NCI-H2107 (cell line): ENCODE measurements at regions not wholly inside any gene's neighbourhood (a gene's known extent, or its start where the extent isn't known, plus 50 kb on each side); places are given as distances from the start of the nearest gene placed in this dataset.
"Not testable (repeated sequence)": the region's sequence is repeated elsewhere in the genome, so short reads cannot be mapped to it uniquely, and the experiment has no call there.

Experiments
- DNase-seq: peaks from one replicate; lab custom pipeline; 2025; lab: John Stamatoyannopoulos, UW

DNA sequence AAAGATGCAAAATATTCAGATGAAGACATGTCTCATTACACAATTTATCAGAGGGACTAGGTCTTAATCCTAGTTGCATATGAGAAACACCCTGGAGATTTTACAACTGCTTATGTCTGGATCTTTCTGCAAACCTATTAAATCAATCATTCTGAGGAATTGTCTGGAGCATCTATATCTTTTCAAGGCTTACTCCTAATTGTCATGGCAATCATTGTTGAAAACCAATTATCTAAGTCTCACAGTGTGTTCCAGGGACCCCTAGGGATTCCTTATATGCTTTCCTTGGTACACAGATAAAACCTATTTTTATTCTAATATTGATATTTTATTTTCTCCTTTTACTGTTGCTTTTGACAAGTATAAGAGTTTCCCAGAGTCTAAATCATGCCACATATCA, 696.9 kb upstream of the EYS start:
- no peak for DNase-seq

DNA sequence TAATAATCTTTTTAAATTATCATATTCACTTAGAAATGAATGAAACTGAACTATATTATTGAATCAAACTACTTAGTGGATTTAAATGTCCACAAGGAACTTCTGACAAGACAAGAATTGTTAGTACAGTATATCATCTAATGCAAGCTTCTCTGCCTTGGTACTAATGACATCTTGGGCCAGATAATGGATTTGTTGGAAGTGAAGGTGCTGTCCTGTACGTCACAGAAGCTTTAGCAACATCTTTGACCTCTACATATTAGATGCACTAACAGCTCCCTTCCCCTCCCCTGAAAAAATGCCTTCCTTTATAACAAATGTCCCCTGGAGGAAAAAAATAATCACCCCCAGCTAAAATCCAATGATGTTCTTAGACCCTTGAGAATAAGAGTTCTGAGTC, 695.8 kb upstream of the EYS start:
- no peak for DNase-seq

DNA sequence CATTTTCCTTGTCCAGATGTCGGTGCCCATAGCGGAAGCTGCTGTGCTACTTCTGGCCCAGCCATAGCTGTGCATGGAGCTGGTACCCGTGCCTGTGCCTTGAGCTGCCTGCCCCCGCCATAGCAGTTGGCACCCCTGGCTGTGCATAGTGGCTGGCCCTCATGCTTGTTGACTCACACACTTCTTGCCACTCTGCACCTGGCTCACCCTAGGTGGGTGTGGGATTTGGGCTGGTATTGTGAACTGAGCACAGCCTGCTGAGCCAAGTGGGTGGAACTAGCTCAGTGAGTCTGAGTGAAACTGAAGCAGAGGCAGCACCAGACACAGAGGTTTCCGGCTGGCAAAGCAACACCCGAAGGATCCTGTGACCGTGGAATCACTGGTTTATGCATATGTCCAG, 689.5 kb upstream of the EYS start:
- no peak for DNase-seq

DNA sequence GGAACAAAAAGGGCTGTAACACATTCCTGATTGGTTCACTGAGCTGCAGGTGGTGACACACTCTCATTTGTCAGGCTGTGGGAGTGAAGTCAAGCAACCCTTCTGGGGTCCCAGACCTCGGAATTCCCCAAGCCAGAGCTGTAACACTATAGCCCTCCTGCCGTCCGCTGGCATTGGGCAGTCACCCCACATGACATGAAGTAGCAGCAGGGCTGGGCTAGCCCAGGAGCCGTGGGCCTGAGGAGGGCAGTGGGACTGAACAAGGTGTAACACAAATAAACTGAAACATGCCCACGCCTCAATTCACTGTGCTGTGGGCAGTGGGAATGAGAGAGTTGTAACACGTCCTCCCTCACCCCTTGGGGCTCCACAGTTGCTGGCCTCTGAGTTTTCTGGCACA, 689.1 kb upstream of the EYS start:
- DNase-seq: no peak

DNA sequence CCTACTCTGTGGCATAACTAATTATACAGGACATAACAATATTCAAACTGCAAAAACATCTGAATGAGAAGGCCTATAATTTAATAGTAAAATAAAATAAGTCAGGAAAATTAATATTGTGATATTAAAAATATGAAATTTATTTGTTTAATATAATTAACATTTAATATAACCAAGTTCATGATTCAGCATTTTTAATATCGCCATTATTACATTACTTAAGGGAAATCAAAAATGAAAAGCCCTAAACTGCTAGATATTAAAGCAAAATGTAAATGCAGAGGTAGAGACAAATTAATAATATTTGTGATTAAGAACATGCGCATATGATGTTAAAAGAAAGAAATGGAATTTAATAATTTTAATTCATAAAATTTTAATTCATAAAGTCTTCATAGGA, 683.4 kb upstream of the EYS start:
- DNase-seq: no peak

DNA sequence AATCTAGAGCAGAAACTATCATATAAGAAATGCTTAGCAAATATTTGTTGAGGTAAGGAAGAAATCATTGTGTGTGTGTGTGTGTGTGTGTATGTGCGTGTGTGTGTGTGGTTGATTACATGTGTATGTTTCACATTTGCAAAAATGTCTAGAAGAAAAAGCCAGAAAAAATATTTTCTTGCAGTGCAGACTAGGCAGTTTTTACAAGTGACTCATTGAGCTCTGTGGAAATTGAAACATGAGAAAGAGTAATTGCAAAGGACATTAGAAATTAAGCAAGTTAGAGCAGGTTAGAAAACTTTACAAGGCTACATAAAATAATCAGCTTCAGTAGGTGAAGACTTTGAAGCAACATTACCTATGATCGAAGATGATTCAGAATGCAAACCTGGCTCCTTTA, 669.0 kb upstream of the EYS start:
- DNase-seq: no peak

DNA sequence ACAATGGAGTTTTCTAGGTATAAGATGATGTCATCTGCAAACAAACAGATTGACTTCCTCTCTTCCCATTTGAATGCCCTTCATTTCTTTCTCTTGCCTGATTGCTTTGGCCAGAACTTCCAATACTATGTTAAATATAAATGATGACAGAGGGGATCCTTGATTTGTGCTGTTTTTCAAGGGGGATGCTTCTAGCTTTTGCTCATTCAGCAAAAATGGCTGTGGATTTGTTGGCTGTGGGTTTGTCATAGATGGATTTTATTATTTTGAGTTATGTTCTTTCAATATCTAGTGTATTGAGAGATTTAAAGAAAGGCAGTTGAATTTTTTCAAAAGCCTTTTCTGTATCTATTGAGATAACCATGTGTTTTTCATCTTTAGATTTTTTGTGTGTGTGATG, 662.4 kb upstream of the EYS start:
- DNase-seq: no peak

DNA sequence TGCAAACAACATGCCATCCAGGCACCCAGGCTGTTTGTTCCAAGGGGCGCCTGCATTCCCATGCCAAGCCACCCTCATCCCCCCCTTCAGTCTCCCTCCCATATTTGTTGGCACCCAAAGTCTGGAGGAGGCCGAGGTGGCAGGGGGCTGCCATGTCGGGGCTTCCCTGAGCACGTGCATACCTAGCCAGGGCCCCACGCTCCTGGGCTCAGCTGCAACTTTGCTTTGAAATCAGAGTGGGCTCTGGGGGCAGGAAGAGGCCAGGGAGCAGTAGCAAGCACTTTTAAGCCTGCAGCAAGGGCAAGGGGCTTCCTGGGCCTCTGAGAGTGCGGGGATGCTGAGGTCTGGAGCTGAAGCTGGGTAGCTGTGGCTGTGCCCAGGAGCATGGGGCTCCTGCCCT, 655.9 kb upstream of the EYS start:
- no peak for DNase-seq

DNA sequence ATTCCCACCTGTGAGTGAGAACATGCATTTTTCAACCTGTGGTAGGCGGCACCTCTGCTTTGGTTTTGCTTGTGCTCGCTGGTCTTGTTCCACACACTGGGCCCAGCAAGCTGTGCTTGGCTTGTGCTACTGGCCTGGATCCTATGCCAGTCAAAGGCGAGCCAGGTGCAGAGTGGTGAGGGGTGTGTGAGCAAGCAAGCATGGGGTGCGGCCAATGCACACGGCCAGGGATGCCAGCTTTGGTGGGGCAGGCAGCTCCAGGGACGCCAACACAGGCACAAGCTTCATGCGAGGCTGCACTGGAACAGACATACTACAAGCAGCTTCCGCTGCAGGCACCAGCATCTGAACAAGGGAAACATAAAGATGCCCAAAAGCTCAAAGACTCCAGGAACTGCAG, 654.9 kb upstream of the EYS start:
- no peak for DNase-seq

DNA sequence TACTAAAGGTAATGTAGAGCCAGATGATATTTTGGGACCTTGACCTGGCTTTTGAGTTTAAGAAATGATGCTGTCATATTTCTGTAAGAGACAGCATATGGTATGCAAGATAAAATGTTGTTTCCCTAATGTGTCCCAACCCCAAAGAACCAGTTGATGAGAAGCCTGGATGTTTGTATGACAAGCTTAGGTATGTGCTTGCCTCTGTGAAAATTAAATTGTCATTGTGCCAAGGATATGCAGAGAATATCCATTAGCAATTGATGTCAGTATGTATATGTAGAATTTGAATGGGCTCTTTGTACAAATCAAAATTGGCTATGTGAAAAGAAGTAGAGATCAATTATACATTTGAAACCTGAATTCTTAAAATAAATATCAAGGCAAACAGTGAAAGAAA, 650.8 kb upstream of the EYS start:
- DNase-seq: no peak

DNA sequence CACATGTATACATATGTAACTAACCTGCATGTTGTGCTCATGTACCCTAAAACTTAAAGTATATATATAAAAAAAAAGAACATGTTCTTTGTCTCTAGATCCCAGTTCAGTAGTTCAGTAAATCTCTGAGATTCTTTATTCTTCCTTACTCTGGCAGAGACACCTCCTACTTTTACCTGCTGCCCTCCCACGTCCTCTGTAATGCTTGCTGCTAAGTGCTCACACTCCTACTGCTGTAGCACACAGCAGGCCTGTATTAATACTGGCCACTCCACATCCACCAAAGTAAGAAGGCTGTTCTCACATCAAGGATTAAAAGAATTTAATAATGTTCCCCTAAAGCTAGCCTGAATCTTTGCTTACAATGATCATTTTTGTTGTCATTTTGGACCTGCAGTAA, 648.4 kb upstream of the EYS start:
- no peak for DNase-seq

DNA sequence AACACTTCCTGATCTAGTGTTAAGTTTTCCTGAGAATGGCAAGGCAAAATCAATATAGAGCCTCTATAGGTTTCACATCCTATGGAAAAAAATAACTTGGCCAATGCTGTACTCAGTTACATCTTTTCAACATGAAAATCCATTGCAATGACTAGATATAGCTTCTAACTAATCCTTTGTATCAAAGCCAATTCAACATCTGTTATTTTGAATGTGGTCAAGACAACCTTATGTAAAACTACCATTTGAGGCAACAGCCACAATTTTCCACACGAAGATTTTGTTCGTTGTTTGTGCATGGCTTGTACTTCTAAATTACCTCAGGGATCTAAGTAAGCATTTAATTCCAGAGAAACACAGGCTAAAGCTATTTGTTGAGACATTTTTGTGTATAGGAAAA, 637.8 kb upstream of the EYS start:
- DNase-seq: no peak

DNA sequence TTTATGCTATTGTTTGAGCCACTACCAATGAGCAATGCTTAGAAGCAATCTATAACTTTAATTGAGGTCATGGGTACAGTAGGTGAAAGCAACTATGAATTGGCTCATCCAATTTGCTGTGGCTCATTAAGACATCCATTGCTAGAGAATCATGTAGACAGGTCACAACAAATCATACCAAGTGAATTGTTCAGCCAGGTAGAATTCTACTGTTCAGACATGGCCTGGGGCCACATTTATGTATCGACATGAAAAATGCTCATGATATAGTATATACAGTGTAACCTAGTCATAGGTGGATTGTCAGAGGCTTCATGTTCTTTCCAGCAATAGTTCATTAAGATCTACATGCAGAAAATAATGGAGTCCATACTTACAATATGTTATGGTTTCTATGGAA, 633.7 kb upstream of the EYS start:
- no peak for DNase-seq

DNA sequence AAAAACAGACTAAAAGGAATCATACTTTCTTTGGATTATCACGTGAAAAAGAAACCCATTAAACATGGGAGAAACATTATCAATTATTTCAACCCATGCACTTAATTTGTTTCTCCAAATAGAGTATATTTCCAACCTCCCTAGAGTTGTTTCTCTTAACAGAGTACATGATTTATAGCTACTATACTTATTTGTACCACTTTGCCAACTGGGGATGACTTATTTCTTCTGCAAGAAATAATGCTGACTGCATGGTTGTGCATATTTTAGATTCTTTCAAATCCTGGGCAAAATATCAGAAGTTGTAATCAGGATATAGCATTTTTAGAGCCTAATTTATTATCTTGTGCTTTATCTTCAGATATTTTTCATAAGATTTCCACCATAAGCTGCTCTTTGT, 629.1 kb upstream of the EYS start:
- DNase-seq: no peak

DNA sequence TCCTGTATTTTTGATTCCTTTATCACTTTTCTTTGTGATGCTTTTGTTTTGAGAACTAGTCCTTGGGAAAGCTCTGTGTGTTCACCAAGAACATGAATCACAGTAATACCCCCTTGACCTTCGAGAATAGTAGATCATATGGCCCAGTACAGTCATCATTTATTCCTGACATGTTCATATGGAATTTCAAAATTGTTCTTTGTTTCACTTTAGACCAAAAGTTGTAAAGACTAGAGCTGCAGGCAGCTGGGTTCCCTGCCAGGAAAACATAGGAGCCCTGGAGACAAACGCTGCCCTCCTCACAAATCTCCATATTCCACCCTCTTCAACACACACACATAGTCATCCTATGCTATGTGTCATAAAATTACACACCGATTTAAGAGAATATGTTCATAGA, 621.2 kb upstream of the EYS start:
- no peak for DNase-seq

DNA sequence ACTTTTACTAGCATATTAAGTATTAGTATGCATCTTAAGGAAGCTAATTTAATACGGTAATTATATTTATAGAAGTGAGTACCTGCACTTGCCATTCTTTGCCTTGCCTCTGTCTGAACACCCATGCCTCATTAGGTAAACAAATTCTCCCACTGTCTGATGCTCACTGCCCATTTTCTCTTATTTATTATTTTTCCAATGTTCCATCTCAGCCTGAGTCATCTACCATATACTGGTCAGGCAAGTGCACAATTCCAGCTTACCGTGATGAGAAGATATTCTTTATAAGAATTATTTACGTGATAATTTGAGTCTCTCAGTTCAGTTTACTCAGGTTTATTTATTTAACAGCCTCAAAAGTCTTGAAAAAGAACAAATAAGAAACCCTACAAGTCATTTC, 619.2 kb upstream of the EYS start:
- DNase-seq: no peak

DNA sequence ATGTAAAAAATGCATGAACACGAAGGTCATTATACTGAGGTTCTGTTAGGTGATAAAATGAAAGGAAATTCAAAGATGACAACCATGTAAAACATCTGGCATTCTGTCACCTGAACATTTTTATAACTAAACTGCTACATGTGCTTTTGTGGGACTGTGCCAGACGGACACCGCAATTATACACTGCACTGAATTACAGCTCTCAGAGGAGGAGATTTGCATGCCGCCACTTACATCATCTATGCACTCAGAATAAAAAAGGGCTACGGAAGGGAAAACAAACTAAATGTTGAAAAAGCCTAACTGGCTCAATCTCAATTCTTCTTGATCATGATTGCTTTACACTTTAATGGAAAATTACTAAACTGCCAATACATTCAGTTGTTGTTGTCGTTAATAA, 614.0 kb upstream of the EYS start:
- no peak for DNase-seq

DNA sequence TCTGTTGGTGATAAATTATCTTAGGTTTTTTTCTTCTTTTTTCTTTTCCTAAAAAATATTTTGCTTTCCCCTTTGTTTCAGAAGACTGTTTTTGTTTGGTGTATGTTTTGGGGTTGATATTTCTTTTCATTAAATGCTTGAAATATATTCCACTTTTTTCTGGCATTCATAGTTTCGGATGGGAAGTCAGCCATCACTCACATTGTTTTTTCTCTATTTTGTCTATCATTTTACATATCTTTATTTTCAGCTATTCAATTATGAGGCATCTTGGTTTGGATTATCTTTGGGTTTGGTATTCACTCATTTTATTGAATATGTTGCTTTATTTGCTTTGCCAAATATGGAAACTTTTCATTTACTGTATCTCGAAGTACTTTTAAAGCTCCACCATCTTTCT, 600.5 kb upstream of the EYS start:
- no peak for DNase-seq

DNA sequence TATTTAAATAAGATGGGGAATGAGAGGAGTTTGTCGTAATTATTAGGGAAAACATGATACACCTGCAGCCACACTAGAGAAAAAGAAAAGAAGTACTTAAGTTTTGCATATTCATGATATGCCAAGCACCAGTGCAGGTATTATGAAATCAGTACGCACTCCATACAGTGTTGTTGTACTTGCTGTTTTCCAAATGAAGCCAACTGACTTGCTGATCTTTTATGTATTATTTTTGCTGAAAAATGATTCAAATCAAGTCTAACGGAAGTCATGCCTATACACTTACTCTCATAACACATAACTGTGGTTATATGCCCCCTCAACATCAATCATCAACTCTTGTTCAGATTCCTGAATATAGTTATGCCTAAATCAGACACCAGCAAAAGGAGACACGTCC, 584.9 kb upstream of the EYS start:
- DNase-seq: no peak

DNA sequence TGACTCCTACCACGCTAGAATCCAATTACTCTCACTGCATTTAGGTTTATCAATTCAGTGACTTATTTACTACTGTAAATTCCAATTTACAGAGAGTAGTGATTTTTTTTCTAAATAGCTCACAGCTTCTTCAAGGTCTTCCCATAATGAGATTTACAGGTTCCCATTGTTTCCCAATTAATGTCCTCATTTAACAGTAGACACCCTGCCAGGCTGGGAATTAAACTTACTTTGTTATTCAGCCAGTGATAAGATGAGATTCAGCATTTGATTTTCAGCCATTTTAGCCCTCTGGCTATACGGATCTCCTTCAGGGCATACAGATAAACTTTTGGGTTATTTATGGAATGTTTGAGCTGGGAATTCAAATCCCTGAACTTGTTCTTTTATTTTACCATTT, 582.9 kb upstream of the EYS start:
- no peak for DNase-seq

DNA sequence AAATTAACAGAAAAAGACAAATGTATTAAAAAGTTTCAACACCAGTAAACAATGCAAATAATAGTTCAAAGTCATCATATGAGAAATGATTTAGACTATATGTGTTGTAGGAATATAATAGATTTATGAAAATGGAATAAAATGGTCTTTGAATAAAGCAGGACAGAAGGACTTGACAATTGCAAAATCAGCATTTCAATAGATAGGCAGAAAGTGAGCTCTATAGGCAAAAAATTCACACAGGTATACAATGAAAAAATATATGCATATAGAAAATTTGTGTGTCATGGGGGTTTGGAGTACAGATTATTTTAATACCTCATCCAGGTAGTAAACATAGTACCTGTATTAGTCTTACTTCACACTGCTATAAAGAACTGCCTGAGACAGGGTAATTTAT, 571.1 kb upstream of the EYS start:
- no peak for DNase-seq

DNA sequence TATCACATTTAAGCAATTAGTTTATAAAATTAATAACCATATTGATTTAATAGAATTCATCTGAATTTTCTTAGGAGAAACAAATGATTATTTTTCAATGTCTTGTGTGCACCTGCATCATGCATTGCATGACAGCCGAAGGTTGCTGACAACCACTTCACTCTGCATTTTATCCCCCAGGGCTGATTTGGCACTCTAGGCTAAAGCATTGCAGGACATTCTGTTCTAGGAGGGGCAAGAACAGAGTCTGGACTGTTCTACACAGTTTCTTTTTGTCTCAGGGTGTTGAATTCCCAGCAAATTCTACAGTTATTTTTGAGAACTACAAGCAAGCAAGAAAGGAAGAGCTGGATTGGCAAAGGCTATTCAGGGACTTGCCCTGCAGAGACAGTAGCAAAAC, 570.4 kb upstream of the EYS start:
- no peak for DNase-seq

DNA sequence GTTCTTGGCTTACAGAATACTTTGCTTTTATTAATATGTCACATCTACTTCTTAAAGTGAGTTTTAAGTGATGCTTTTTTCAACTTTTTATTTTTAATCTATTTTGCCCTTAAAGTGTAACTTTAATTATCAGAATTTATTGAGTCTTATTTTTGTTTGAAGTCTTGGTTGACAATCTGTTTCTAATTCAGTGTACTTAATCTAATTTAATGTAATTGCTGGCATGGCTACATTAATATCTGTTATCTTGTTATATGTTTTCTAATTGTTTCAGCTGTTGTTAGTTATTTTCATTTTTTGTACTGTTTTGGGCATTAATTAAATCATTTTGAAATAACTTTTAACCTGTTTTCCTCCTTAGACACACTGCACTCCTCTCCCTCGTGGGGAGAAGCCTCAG, 558.7 kb upstream of the EYS start:
- DNase-seq: no peak

DNA sequence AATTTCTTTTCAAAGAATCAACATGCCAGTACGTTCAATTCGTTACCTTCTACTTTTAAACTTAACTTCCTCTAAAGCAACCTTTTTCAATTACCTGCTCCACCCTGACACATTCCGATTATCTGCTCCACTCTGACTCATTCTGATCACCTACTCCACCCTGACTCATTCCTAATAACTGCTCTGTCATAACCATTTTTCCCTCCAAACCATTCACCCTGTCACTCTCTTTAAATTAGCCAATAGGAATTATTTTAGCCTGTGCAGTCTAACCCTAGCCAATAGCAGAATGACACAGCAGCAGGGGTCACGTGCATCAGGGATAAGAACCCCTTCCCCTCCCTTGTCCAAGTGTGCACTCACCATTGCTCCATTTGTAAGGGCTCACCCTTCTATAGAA, 557.4 kb upstream of the EYS start:
- DNase-seq: no peak

DNA sequence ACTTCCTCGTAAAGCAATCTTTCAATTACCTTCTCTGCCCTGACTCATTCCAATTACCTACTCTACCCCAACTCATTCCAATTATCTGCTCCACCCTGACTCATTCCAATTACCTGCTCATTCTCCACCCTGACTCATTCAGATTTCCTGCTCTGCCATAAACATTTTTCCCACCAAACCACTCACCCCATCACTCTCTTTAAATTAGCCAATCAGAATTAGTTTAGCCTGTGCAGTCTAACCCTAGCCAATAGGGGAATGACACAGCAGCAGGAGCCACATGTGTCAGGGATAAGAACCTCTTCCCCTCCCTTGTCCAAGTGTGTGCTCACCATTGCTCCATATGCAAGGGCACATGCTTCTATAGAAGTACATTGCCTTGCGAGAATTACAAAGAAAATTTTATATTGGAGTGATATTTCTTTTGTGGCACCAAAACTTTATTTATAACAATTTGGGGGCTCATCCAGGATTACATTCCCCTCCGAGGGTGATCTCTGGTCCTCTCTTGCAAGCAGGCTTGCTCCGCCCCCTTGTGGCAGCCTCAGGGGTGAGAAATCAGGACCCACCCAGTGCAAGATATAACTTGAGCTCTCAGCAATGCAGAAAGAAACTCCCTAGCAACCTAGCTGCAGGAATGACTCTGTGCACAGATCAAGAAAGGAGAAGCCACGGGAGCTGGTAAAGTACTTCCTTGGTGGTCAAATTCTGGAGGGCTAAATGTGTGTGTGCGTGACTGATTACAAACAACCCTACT, 551.9 kb upstream of the EYS start:
- DNase-seq: not testable (repeated sequence)
